Loucy (cell line): ENCODE measurements at regions not wholly inside any gene's neighbourhood (a gene's known extent, or its start where the extent isn't known, plus 50 kb on each side); places are given as distances from the start of the nearest gene placed in this dataset.

Experiments
- H2AFZ ChIP-seq: fragments of 200-600 bp; sonication (generic); 2 replicates; pipeline ENCODE4 v1.6.0; 2016; ENCODE audit warnings: antibody characterized with exemption, mild to moderate bottlenecking, low read length, moderate library complexity
- H3F3A ChIP-seq: fragments of 200-600 bp; 2 replicates; pipeline ENCODE4 v1.6.0; 2016; ENCODE audit warnings: antibody characterized with exemption, low read depth, mild to moderate bottlenecking
- H3K27me3 ChIP-seq: fragments of 200-600 bp; sonication (generic); 2 replicates; pipeline ENCODE4 v1.6.1; 2014; ENCODE audit warnings: low read length, mild to moderate bottlenecking; ENCODE audit not compliant: insufficient read depth, poor library complexity, severe bottlenecking
- H3K36me3 ChIP-seq: fragments of 200-600 bp; sonication (generic); 2 replicates; pipeline ENCODE4 v1.6.1; 2016; ENCODE audit warnings: low read length; ENCODE audit not compliant: insufficient read depth
- H3K4me1 ChIP-seq: fragments of 200-600 bp; sonication (generic); 2 replicates; pipeline ENCODE4 v1.5.1; 2014; ENCODE audit warnings: low read length, mild to moderate bottlenecking; ENCODE audit not compliant: insufficient read depth, poor library complexity, severe bottlenecking
- H3K4me2 ChIP-seq: fragments of 200-600 bp; sonication (generic); 2 replicates; pipeline ENCODE4 v1.6.0; 2014; ENCODE audit warnings: antibody characterized with exemption, low read length, low read depth, mild to moderate bottlenecking; ENCODE audit not compliant: poor library complexity, severe bottlenecking
- H3K4me3 ChIP-seq: fragments of 200-600 bp; sonication (generic); 2 replicates; pipeline ENCODE4 v1.5.1; 2014; ENCODE audit warnings: low read length, mild to moderate bottlenecking, mixed read lengths; ENCODE audit not compliant: poor library complexity, severe bottlenecking
- H3K79me2 ChIP-seq: fragments of 200-600 bp; sonication (generic); 2 replicates; pipeline ENCODE4 v1.6.1; 2014; ENCODE audit warnings: low read length; ENCODE audit not compliant: insufficient read depth
- H3K9ac ChIP-seq: fragments of 200-600 bp; sonication (generic); 2 replicates; pipeline ENCODE4 v1.6.0; 2014; ENCODE audit warnings: mild to moderate bottlenecking, low read depth, low read length, moderate library complexity; ENCODE audit not compliant: poor library complexity, severe bottlenecking
- H3K9me2 ChIP-seq: fragments of 200-600 bp; sonication (generic); replicated peaks from 2 replicates; pipeline ENCODE4 v1.6.1; 2016; ENCODE audit warnings: low read depth, low read length, mixed read lengths
- H3K9me3 ChIP-seq: fragments of 200-600 bp; sonication (generic); 2 replicates; pipeline ENCODE4 v1.6.1; 2014; ENCODE audit warnings: mild to moderate bottlenecking, antibody characterized with exemption, low read length, low read depth; ENCODE audit not compliant: insufficient read depth
- H4K20me1 ChIP-seq: fragments of 200-600 bp; sonication (generic); 2 replicates; pipeline ENCODE4 v1.6.0; 2014; ENCODE audit warnings: antibody characterized with exemption, low read length, mild to moderate bottlenecking; ENCODE audit not compliant: insufficient read depth, poor library complexity, severe bottlenecking
- CTCF ChIP-seq: fragments of 200-600 bp; sonication (generic); conservative IDR thresholded peaks from 2 replicates; pipeline ENCODE4 v1.5.1; 2014; ENCODE audit warnings: mild to moderate bottlenecking, antibody characterized with exemption, low read length
- EZH2phosphoT487 ChIP-seq: fragments of 200-600 bp; IDR thresholded peaks from 2 replicates; pipeline ENCODE4 v1.6.1; 2018; ENCODE audit warnings: antibody characterized with exemption, mild to moderate bottlenecking, moderate library complexity, borderline replicate concordance

- Histone ChIP-seq H3K4me3 (no peak overlapping the region), H2AFZ (no peak overlapping the region), H3F3A (no peaks in the 10 kb centered on the region), H3K9ac (no peak overlapping the region), H4K20me1 (no peaks in the 10 kb centered on the region), H3K79me2 (no peaks in the 10 kb centered on the region), H3K27me3 (no peaks in the 10 kb centered on the region), H3K4me2 (no peak overlapping the region), H3K9me2 (no peaks in the 10 kb centered on the region), H3K4me1 (no peaks in the 10 kb centered on the region), H3K9me3 (no peaks in the 10 kb centered on the region), H3K36me3 (no peaks in the 10 kb centered on the region)
- TF ChIP-seq EZH2phosphoT487 (no peak), CTCF (no peak)
Observed at GRCh38 chr2:144049137-144049536, 470.8 kb downstream of the ZEB2 start.

GRCh38 chr2:144048631-144049060 lies 471.3 kb downstream of the ZEB2 start:
- Histone ChIP-seq H3K9me2 (no peaks in the 10 kb centered on the region), H3K9me3 (no peaks in the 10 kb centered on the region), H3K4me1 (no peaks in the 10 kb centered on the region), H4K20me1 (no peaks in the 10 kb centered on the region), H3K27me3 (no peaks in the 10 kb centered on the region), H2AFZ (no peak overlapping the region), H3K9ac (no peak overlapping the region), H3F3A (no peaks in the 10 kb centered on the region), H3K36me3 (no peaks in the 10 kb centered on the region), H3K4me2 (no peak overlapping the region), H3K4me3 (no peak overlapping the region), H3K79me2 (no peaks in the 10 kb centered on the region)
- no peak for TF ChIP-seq EZH2phosphoT487
- TF ChIP-seq CTCF, result no peak

- Histone ChIP-seq H3F3A (no peaks in the 10 kb centered on the region), H3K4me1 (no peaks in the 10 kb centered on the region), H3K79me2 (no peaks in the 10 kb centered on the region), H2AFZ (no peak overlapping the region), H3K27me3 (no peaks in the 10 kb centered on the region), H3K9ac (no peak overlapping the region), H4K20me1 (no peaks in the 10 kb centered on the region), H3K4me2 (no peak overlapping the region), H3K4me3 (no peak overlapping the region), H3K9me2 (no peaks in the 10 kb centered on the region), H3K9me3 (no peaks in the 10 kb centered on the region), H3K36me3 (no peaks in the 10 kb centered on the region)
- no peak for TF ChIP-seq EZH2phosphoT487
- TF ChIP-seq CTCF, result no peak
Observed at GRCh38 chr2:144042751-144043150, 477.2 kb downstream of the ZEB2 start.
